Kidney (tissue), 13 donors: ENCODE measurements at regions not wholly inside any gene's neighbourhood (a gene's known extent, or its start where the extent isn't known, plus 50 kb on each side); places are given as distances from the start of the nearest gene placed in this dataset.
"Not testable (repeated sequence)": the region's sequence is repeated elsewhere in the genome, so short reads cannot be mapped to it uniquely, and the experiment has no call there.

Experiments used
- DNase-seq, 5 donors: peaks; one replicate each; pipeline ENCODE4 v3.0.0-alpha.2; 2013 to 2020
- FAIRE-seq: peaks from 2 replicates; lab custom pipeline; 2012; peaks lifted over from hg19 to GRCh38; lab: Jason Lieb, UNC
- H3K27ac ChIP-seq, 2 donors: one replicate each; pipeline ENCODE4 v1.7.0; 2013; ENCODE audit warnings: low read depth in 2 of 2, low read length in 2 of 2, inconsistent platforms in 1 of 2
- H3K27me3 ChIP-seq: one replicate; pipeline ENCODE4 v1.7.1; 2013; ENCODE audit warnings: low read length, inconsistent platforms; ENCODE audit not compliant: control insufficient read depth, insufficient read depth
- H3K36me3 ChIP-seq, 3 donors: one replicate each; pipeline versions ENCODE4 v1.7.0 to v1.7.1; 2013; ENCODE audit warnings: low read length in 3 of 3, control low read depth in 1 of 3, inconsistent platforms in 1 of 3; ENCODE audit not compliant: insufficient read depth in 3 of 3, control insufficient read depth in 2 of 3
- H3K4me1 ChIP-seq, 3 donors: one replicate each; pipeline versions ENCODE4 v1.7.0 to v1.7.1; 2013; ENCODE audit warnings: low read length in 3 of 3, inconsistent platforms in 1 of 3, low read depth in 1 of 3; ENCODE audit not compliant: control insufficient read depth in 2 of 3, insufficient read depth in 2 of 3
- H3K4me3 ChIP-seq, 3 donors: one replicate each; pipeline versions ENCODE4 v1.7.0 to v1.8.1; 2013; ENCODE audit warnings: low read length in 3 of 3, control low read depth in 1 of 3, inconsistent platforms in 1 of 3
- H3K9ac ChIP-seq, 3 donors: one replicate each; pipeline versions ENCODE4 v1.7.0 to v1.7.1; 2013; ENCODE audit warnings: low read length in 3 of 3, control low read depth in 1 of 3, inconsistent platforms in 1 of 3
- H3K9me3 ChIP-seq, 3 donors: one replicate each; pipeline versions ENCODE4 v1.7.0 to v1.7.1; 2013; ENCODE audit warnings: low read length in 3 of 3, control low read depth in 1 of 3, inconsistent platforms in 1 of 3; ENCODE audit not compliant: control insufficient read depth in 2 of 3, insufficient read depth in 1 of 3
- intact Hi-C: fragments of 100-400 bp; cut with DNase I; formaldehyde crosslinking; loops from one replicate; pipeline ENCODE4 v1.11.1; 2022
- TF ChIP-seq, protein P1 (sequence below): IDR thresholded peaks from 3 replicates; pipeline ENCODE4 v1.5.1; 2012; ENCODE audit warnings: mild to moderate bottlenecking, moderate library complexity, borderline replicate concordance; ENCODE audit not compliant: insufficient read depth; ENCODE audit errors: extremely low read depth
- donor health status: control.
- donor health status: control.
- donor health status: control.
- donor health status: control.
- donor health status: control.
- donor health status: DM: yes; HTN: yes; CAD: no.
- donor health status: Normal renal cell carcinoma (clear cell type).

DNA sequence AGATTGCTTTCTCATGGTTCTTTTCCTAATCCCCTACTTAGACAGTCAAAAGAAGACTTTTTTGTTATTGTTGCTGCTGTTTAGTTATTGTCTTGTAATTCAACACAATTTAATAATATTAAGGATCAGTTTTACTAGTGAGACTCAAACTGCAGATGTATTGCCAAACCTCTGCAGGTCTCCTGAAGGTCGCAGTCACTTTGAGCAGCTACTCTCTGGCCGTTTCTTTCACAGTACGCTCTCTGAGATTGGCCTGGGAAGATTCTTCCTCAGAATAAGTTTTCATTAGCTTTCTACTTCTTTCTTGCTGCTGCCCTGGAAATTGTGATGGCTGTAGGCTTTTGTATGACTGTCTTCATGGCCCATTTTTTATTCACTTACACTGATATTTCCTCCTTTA lies 930.8 kb downstream of the QKI start:
- Histone ChIP-seq H3K27ac (no peak overlapping the region), H3K9me3 (no peaks in the 10 kb centered on the region), H3K4me3 (no peak overlapping the region), H3K27me3 (no peaks in the 10 kb centered on the region), H3K4me1 (no peaks in the 10 kb centered on the region), H3K36me3 (no peaks in the 10 kb centered on the region), H3K9ac (no peak overlapping the region)
- intact Hi-C loops: no loop called here
- DNase-seq: no peak
- FAIRE-seq: no peak
- TF ChIP-seq, protein P1, sequence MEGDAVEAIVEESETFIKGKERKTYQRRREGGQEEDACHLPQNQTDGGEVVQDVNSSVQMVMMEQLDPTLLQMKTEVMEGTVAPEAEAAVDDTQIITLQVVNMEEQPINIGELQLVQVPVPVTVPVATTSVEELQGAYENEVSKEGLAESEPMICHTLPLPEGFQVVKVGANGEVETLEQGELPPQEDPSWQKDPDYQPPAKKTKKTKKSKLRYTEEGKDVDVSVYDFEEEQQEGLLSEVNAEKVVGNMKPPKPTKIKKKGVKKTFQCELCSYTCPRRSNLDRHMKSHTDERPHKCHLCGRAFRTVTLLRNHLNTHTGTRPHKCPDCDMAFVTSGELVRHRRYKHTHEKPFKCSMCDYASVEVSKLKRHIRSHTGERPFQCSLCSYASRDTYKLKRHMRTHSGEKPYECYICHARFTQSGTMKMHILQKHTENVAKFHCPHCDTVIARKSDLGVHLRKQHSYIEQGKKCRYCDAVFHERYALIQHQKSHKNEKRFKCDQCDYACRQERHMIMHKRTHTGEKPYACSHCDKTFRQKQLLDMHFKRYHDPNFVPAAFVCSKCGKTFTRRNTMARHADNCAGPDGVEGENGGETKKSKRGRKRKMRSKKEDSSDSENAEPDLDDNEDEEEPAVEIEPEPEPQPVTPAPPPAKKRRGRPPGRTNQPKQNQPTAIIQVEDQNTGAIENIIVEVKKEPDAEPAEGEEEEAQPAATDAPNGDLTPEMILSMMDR: no peak

DNA sequence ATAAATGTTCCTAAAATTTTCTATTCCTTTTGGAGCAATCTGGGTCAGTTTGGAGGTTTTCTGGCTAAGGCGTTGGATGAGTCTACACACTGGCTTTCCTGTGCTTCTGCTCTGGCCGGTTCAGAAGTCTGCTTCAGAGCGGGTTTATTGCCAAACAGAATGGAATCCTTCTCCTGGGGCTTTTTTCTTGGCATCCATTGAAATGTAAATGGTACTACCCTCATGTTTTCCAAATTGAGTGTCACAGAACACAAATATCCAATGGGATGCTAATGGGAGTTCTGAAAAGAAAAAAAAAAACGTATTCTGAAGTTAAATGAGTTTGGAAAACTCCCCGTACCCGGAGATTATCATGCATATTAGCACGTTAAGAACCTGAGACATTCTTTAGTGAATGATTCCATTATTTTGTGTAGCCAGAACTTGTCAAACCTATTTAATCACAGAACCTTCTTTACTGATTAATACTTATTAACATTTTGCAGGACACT lies 930.3 kb downstream of the QKI start:
- H3K27me3 ChIP-seq: no peaks in the 10 kb centered on the region
- H3K4me3 ChIP-seq: no peak overlapping the region
- no peaks in the 10 kb centered on the region for H3K9me3 ChIP-seq
- TF ChIP-seq, protein P1: no peak
- no peak overlapping the region for H3K9ac ChIP-seq
- no peaks in the 10 kb centered on the region for H3K36me3 ChIP-seq
- H3K27ac ChIP-seq: no peak overlapping the region
- DNase-seq: no peak
- no peaks in the 10 kb centered on the region for H3K4me1 ChIP-seq
- intact Hi-C loops: no loop called here
- FAIRE-seq: no peak

DNA sequence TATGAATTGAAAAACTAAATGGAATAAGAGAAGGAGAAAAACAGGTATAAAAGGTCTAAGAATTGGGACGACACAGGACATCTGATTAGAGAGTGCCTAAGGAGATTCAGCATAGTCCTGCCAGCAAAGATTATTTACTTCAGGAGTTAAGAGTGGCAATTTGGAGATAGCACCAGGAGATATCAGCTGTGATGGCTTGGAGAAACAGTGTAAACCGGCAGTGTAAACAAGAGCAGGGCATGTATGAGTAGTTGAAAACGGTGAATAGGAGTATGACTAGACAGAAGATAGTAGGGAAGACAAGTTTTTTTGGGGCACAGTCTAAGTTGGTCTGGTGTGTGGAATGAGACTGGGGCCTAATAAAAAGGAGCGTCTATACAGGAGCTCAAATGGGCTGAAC lies 924.9 kb downstream of the QKI start:
- intact Hi-C loops, DNase-seq, FAIRE-seq, H3K9ac ChIP-seq, H3K27ac ChIP-seq, H3K36me3 ChIP-seq, H3K27me3 ChIP-seq, H3K4me3 ChIP-seq, H3K9me3 ChIP-seq, H3K4me1 ChIP-seq: not testable (repeated sequence)

GRCh38 chr6:164337925-164338397 lies 923.4 kb downstream of the QKI start:
- Histone ChIP-seq H3K36me3 (no peaks in the 10 kb centered on the region), H3K27me3 (no peaks in the 10 kb centered on the region), H3K4me3 (no peak overlapping the region), H3K27ac (no peak overlapping the region), H3K9me3 (no peaks in the 10 kb centered on the region), H3K9ac (no peak overlapping the region), H3K4me1 (no peaks in the 10 kb centered on the region)
- FAIRE-seq: no peak
- TF ChIP-seq, protein P1: no peak
- DNase-seq: no peak
- intact Hi-C loops: no loop called here
